SKM-1 (cell line): ENCODE measurements at regions not wholly inside any gene's neighbourhood (a gene's known extent, or its start where the extent isn't known, plus 50 kb on each side); places are given as distances from the start of the nearest gene placed in this dataset.
"Not testable (repeated sequence)": the region's sequence is repeated elsewhere in the genome, so short reads cannot be mapped to it uniquely, and the experiment has no call there.

Experiments used
- DNase-seq: peaks from one replicate; lab custom pipeline; 2025; ENCODE audit not compliant: unreplicated experiment; lab: John Stamatoyannopoulos, UW

DNA sequence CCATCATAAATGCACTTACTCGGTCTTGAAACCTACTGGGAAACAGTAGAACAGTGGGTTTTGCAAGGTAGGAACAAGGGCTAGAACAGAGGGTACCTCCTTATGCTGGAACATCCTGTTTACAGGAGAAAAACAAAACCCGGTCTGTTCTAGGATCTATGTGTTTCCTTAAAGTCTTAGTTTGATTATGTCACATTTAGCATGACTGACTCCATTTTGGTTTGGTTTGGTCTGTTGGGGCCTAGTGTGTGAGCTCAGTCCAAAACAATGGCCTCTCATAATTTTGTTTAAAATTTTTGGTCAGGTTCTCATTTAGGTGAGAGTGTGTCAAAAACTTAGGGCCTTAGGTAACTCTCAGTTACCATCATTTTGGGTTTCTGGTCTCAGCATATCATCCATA, 96.3 kb upstream of the TRIM24 start:
- no peak for DNase-seq

DNA sequence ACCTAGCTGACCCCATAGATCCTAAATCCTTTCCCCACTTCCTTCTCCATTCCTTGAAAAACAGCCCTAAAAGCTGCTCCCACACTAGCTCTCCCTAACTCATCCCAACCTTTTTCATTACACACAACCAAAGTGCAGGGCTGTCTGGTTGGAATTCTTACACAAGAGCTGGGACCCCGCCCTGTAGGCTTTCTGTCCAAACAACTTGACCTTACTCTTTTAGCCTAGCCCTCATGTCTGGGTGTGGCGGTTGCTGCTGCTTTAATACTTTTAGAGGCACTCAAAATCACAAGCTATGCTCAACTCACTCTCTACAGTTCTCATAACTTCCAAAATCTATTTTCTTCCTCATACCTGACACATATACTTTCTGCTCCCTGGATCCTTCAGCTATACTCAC, 93.9 kb upstream of the TRIM24 start:
- DNase-seq: not testable (repeated sequence)

DNA sequence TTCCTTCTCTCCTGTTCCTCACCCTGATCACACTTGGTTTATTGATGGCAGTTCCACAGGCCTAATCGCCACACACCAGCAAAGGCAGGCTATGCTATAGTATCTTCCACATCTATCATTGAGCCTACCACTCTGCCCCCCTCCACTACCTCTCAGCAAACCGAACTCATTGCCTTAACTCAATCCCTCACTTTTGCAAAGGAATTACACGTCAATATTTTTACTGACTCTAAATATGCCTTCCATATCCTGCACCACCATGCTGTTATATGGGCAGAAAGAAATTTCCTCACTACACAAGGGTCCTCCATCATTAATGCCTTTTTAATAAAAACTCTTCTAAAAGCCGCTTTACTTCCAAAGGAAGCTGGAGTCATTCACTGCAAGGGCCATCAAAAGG, 93.4 kb upstream of the TRIM24 start:
- DNase-seq: not testable (repeated sequence)

- no peak for DNase-seq
These were observed 90.3 kb upstream of the TRIM24 start for GRCh38 chr7:138369797-138370196.

GRCh38 chr7:138370956-138371355, 89.1 kb upstream of the TRIM24 start:
- no peak for DNase-seq

GRCh38 chr7:138374119-138374693, 85.9 kb upstream of the TRIM24 start:
- no peak for DNase-seq

DNA sequence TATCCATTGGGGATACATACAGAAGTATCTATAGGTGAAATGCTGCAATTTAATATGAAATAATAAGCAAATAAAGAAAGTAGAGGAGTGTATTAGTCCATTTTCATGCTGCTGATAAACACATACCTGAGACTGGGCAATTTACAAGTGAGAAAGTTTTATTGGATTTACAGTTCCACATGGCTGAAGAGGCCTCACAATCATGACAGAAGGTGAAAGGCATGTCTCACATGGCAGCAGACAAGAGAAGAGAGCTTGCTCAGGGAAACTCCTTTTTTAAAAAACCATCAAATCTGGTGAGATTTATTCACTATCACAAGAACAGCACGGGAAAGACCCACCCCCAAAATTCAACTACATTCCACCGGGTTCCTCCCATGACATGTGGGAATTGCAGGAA, 82.8 kb upstream of the TRIM24 start:
- DNase-seq: no peak

GRCh38 chr7:138378741-138379559, 81.1 kb upstream of the TRIM24 start:
- DNase-seq: no peak

- no peak for DNase-seq
These were observed 77.0 kb upstream of the TRIM24 start for GRCh38 chr7:138382862-138383565.

GRCh38 chr7:138386821-138387220, 73.2 kb upstream of the TRIM24 start:
- DNase-seq: no peak

DNA sequence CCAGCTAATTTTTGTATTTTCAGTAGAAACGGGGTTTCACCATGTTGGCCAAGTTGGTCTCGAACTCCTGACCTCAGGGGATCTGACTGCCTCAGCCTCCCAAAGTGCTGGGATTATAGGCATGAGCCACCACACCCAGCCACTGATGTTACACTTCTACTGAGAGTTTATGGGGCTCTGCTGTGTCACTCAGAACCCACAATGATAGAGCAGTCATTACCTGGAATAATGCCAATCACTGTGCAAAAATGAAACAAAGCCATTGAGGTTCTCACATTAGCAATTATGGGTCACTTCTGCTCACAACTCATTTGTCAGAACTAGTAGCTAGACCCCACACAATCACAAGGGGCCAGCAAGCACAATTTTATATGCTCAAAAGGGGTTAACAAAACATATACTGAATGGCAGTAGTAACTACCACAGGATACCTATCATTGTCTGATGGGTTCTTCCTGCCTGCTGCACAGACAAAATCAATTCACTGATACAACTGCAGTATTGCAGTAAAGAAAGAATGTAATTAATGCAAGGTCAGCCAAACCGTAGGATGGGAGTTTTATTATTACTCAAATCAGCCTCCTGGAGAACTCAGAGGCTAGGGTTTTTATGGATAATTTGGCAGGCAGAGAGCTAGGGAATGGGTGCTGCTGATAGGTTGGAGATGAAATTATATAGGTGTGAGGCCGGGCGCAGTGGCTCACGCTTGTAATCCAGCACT, 72.1 kb upstream of the TRIM24 start:
- DNase-seq: no peak

DNA sequence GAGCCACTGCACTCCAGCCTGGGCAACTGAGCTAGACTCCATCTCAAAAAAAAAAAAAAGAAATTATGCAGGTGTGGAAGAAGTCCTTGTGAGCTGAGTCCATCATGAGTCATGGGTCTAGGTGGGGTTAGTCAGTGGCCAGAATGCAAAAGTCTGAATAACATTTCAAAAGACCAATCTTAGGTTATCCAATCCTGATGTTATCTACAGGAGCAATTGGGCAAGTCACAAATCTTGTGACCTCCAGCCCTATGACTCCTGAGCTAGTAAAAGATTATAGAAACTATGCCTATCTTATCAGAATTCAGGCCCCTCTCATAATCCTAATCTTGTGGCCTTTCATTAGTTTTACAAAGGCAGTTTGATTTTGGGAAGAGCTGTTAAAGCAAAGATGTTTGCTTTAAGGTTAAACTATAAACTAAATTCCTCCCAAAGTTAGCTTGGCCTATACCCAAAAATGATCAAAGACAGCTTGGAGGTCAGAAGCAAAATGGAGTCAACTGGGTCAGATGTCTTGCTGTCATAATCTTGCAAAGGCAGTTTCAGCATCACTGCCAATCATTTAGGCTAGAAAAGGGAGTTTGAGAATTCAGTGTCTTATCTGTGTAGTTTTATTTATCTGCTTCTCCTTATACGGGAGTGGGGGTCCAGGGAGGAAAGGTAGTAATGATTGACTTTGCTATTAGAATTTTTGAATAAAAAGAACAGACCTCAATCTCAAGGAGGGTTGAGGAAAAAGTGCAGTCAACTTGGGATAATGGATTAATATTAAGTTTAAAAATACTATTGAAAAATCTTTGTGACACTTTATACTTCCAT, 71.2 kb upstream of the TRIM24 start:
- DNase-seq: no peak

GRCh38 chr7:138395763-138396162, 64.3 kb upstream of the TRIM24 start:
- DNase-seq: no peak

- DNase-seq: no peak
These were observed 63.6 kb upstream of the TRIM24 start for GRCh38 chr7:138396251-138397070.

- not testable (repeated sequence) for DNase-seq
These were observed 63.0 kb upstream of the TRIM24 start for GRCh38 chr7:138397071-138397433.

DNA sequence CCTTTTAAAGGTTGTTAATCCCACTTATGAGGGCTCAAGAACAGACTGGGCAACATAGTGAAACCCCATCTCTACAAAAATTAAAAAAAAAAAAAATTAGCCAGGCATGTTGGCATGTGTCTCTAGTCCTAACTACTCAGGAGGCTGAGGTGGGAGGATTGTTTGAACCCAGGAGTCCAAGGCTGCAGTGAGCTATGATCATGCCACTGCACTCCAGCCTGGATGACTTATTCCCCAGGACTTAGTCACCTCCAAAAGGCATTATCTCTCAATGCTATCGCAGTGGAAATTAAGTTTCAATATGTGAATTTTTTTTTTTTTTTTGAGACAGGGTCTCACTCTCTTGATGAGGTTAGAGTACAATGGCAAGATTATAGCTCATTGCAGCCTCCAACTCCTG, 61.2 kb upstream of the TRIM24 start:
- no peak for DNase-seq

DNA sequence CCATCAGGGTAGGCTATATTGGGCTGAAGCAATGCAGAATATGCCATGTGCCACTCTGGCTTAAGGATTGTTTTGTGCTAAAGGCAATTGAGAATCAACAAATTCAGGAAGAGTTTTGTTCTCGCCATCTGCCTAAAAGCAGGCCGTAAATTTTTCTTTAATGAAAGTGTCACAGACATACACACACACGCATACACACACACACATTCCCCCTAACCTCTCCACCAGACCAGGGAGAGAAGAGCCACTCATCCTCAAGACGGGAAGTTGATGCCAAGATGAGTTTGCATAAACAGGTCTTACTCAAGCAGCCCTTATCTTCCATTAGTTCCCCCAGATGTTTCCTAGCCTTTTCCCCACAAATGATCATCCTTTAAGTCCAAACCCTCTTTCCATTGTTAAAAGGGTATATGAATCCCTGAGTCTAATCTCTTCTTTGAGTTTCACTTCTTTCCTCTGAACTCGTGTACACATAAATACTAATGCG, 59.6 kb upstream of the TRIM24 start:
- DNase-seq: no peak

DNA sequence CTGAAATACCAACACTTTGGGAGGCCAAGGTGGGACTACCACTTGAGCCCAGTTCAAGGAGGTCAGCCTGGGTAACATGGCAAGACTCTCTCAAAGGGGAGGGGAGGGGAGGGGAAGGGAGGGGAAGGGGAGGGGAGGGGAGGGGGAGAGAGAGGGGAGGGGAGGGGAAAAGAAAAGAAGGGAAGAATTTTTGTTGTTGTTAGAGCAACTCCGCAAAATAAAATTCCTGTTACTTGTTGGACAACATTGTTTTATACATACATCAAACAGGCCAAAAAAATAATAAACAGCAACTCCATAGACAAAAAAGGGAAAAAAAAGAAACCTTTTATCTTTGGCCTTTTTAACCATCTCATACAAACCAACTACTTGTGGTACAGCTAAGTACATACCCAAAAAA, 57.3 kb upstream of the TRIM24 start:
- no peak for DNase-seq

DNA sequence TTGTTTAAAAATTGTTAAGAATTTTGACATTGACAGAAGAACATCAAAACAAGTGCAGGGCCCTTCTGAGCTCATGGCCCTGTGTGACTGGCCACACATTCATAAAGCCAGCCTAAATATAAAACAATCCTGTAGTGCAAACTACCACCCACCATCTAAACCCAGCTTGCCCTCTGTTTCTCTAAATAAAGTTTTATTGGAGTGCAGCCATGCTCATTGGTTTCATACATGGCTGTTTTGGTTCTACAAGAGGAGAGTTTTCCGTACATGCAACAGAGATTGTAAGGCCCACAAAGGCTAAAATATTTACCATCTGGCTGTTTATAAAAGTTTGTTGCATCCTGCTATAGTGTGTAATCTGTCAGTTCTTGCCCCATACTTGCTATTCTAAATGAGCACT, 54.6 kb upstream of the TRIM24 start:
- no peak for DNase-seq

- DNase-seq: no peak
These were observed 52.3 kb upstream of the TRIM24 start for GRCh38 chr7:138407792-138408191.
